H1 (cell line): ENCODE measurements at regions not wholly inside any gene's neighbourhood (a gene's known extent, or its start where the extent isn't known, plus 50 kb on each side); places are given as distances from the start of the nearest gene placed in this dataset.

ENCODE experiments used
- CBX8 ChIP-seq: fragments of 300-800, 300-1000 bp; sonication (generic); IDR thresholded peaks from 2 replicates; pipeline ENCODE4 v1.7.1; 2016; ENCODE audit warnings: low read depth, low read length, borderline replicate concordance
- CTBP2 ChIP-seq: IDR thresholded peaks from 2 replicates; pipeline ENCODE4 v1.7.0; 2011; ENCODE audit warnings: borderline replicate concordance, mild to moderate bottlenecking, moderate library complexity, mixed read lengths, low read length; ENCODE audit not compliant: insufficient read depth, insufficient read length
- EZH2 ChIP-seq: fragments of 200-600 bp; sonication (generic); IDR thresholded peaks from 2 replicates; pipeline ENCODE4 v1.7.1; 2012; ENCODE audit warnings: low read depth, mild to moderate bottlenecking, moderate library complexity, low read length, inconsistent platforms; ENCODE audit not compliant: severe bottlenecking
- GTF2F1 ChIP-seq: IDR thresholded peaks from 2 replicates; pipeline ENCODE4 v1.6.1; 2012; ENCODE audit warnings: low read depth, low read length, improper control_type of control experiment, borderline replicate concordance
- POU5F1 ChIP-seq: IDR thresholded peaks from 2 replicates; pipeline ENCODE4 v1.6.1; 2011; ENCODE audit warnings: low read depth, mild to moderate bottlenecking, low read length, moderate library complexity
- RAD21 ChIP-seq, 2 experiments: IDR thresholded peaks in 1 of 2; conservative IDR thresholded peaks in 1 of 2; 2 replicates each; pipeline ENCODE4 v1.6.1; 2011; ENCODE audit warnings: low read depth in 2 of 2, low read length in 2 of 2, improper control_type of control experiment in 1 of 2, inconsistent platforms in 1 of 2, mild to moderate bottlenecking in 1 of 2, moderate library complexity in 1 of 2
- RBBP5 ChIP-seq: IDR thresholded peaks from 2 replicates; pipeline ENCODE4 v1.7.1; 2012; ENCODE audit warnings: low read depth, mild to moderate bottlenecking, inconsistent platforms, low read length, moderate library complexity, borderline replicate concordance
- SAP30 ChIP-seq: fragments of 300-600 bp; sonication (generic); IDR thresholded peaks from 2 replicates; pipeline ENCODE4 v1.7.1; 2012; ENCODE audit warnings: low read length, moderate library complexity, mild to moderate bottlenecking, inconsistent platforms; ENCODE audit not compliant: insufficient read depth, insufficient replicate concordance
- SIN3A ChIP-seq, 2 experiments: IDR thresholded peaks in 1 of 2; conservative IDR thresholded peaks in 1 of 2; 2 replicates each; pipeline ENCODE4 v1.6.1; 2011 to 2012; ENCODE audit warnings: low read length in 2 of 2, improper control_type of control experiment in 1 of 2, low read depth in 1 of 2, mild to moderate bottlenecking in 1 of 2
- TCF12 ChIP-seq: IDR thresholded peaks from 2 replicates; pipeline ENCODE4 v1.6.1; 2011; ENCODE audit warnings: low read depth, mild to moderate bottlenecking, low read length
- ZNF274 ChIP-seq: IDR thresholded peaks from 2 replicates; pipeline ENCODE4 v1.7.0; 2012; ENCODE audit warnings: low read length, borderline replicate concordance; ENCODE audit errors: extremely low read depth
- TF ChIP-seq, protein P1 (sequence below): IDR thresholded peaks from 2 replicates; pipeline ENCODE4 v1.6.1; 2011; ENCODE audit warnings: low read length, improper control_type of control experiment
- TF ChIP-seq, protein P2 (sequence below): IDR thresholded peaks from 2 replicates; pipeline ENCODE4 v1.6.1; 2012; ENCODE audit warnings: inconsistent platforms
- TF ChIP-seq, protein P3 (sequence below), 3 experiments: IDR thresholded peaks; 1 replicate in 2 of 3; 2 replicates in 1 of 3; pipeline versions ENCODE4 v1.5.1 to v1.6.1; 2011; ENCODE audit warnings: low read length in 3 of 3, mild to moderate bottlenecking in 3 of 3, inconsistent platforms in 2 of 3, low read depth in 1 of 3, moderate library complexity in 1 of 3; ENCODE audit not compliant: insufficient read depth in 1 of 3; ENCODE audit errors: control extremely low read depth in 1 of 3

DNA sequence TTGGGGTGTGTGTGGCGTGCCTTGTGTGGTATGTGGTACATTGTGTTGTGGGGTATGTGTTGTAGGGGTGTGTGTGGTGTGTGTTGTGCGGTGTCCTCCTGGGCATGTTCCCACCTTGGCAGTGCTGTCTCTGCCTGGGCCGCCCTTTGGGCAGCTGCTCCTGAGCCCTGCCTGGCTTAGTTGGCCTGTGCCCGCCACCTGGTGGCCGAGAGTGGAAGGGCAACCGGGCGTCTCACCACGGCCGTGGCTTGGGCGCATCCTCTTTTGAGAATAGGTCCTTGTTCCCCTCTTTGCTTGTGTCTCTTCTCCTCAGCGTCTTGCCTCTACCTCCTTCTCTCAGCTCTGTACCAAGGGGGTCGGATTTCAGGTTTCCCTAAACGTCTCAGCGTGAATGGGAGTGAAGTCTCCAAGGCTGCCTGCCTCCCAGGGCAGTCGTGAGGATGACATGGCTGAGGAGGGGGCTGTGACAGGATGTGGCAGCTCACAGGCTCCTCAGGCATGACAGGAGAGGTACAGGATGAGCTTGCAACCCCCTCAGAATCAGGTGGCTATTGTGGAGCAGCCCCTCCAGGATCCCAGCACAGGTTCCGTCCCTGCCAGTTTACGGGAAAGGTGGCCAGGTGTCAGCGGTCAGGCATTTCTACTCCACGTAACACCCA, 98.4 kb upstream of the PODXL start (continued):
- TF ChIP-seq GTF2F1: 0 out of 2 replicates have a peak, but pooled peaks have one; percentile 39
- TF ChIP-seq CBX8: no peak
- TF ChIP-seq SAP30: no peak
- no peak for TF ChIP-seq RBBP5
- TF ChIP-seq RAD21 (IDR thresholded peaks at IDR 0.05 in 1 of 2, conservative IDR thresholded peaks at IDR 0.05 in 1 of 2; ENCODE audit: low read depth in 2 of 2, low read length in 2 of 2): peak; percentile 97 to 98
- TF ChIP-seq, protein P1, sequence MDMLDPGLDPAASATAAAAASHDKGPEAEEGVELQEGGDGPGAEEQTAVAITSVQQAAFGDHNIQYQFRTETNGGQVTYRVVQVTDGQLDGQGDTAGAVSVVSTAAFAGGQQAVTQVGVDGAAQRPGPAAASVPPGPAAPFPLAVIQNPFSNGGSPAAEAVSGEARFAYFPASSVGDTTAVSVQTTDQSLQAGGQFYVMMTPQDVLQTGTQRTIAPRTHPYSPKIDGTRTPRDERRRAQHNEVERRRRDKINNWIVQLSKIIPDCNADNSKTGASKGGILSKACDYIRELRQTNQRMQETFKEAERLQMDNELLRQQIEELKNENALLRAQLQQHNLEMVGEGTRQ: no peak
- TF ChIP-seq ZNF274: no peak
- peak in 1 of 2 experiments; percentile 87; a peak in 2 of 4 replicates for TF ChIP-seq SIN3A (conservative IDR thresholded peaks at IDR 0.05 in 1 of 2, IDR thresholded peaks at IDR 0.05 in 1 of 2; ENCODE audit: low read depth in 1 of 2, low read length in 2 of 2)
- TF ChIP-seq, protein P2, sequence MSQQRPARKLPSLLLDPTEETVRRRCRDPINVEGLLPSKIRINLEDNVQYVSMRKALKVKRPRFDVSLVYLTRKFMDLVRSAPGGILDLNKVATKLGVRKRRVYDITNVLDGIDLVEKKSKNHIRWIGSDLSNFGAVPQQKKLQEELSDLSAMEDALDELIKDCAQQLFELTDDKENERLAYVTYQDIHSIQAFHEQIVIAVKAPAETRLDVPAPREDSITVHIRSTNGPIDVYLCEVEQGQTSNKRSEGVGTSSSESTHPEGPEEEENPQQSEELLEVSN: no peak
- no peak for TF ChIP-seq EZH2
- TF ChIP-seq CTBP2: peak; percentile 45
- TF ChIP-seq, protein P3, sequence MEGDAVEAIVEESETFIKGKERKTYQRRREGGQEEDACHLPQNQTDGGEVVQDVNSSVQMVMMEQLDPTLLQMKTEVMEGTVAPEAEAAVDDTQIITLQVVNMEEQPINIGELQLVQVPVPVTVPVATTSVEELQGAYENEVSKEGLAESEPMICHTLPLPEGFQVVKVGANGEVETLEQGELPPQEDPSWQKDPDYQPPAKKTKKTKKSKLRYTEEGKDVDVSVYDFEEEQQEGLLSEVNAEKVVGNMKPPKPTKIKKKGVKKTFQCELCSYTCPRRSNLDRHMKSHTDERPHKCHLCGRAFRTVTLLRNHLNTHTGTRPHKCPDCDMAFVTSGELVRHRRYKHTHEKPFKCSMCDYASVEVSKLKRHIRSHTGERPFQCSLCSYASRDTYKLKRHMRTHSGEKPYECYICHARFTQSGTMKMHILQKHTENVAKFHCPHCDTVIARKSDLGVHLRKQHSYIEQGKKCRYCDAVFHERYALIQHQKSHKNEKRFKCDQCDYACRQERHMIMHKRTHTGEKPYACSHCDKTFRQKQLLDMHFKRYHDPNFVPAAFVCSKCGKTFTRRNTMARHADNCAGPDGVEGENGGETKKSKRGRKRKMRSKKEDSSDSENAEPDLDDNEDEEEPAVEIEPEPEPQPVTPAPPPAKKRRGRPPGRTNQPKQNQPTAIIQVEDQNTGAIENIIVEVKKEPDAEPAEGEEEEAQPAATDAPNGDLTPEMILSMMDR (IDR thresholded peaks at IDR 0.05; ENCODE audit: control extremely low read depth in 1 of 3, insufficient read depth in 1 of 3, low read depth in 1 of 3, low read length in 3 of 3): peak; percentile 98 to 99 (median 98)
- no peak for TF ChIP-seq POU5F1
- 0 out of 2 replicates have a peak, but pooled peaks have one; percentile 23 for TF ChIP-seq TCF12
